IMR-90 (cell line): ENCODE measurements at regions not wholly inside any gene's neighbourhood (a gene's known extent, or its start where the extent isn't known, plus 50 kb on each side); places are given as distances from the start of the nearest gene placed in this dataset.

Source experiments
- ATAC-seq: fragments of 200-7000 bp; cut with Tn5 transposase; 2 replicates; pipeline ENCODE4 v1.9.1; 2020; ENCODE audit warnings: low read depth, mild to moderate bottlenecking, moderate library complexity
- BruUV-seq: library from RNA; stranded (reverse); fragments of 400-500 nt; replicated peaks from 2 replicates; lab custom pipeline; 2021; lab: Mats Ljungman, UMichigan
- CTCF ChIA-PET: fragments of 300-600 bp; formaldehyde crosslinking; extraction: SDS; loops from one replicate; lab custom pipeline; 2021; ENCODE audit warnings: antibody characterized with exemption; lab: Yijun Ruan, JAX
- POLR2A ChIA-PET: fragments of 300-600 bp; sonication (Branson Sonifier 250); formaldehyde crosslinking; loops from one replicate; lab custom pipeline; 2022; ENCODE audit warnings: antibody characterized with exemption; ENCODE audit not compliant: unreplicated experiment; lab: Charles Lee
- DNase-seq: peaks from one replicate; pipeline ENCODE4 v3.0.0; 2013
- H2AFZ ChIP-seq: replicated peaks from 2 replicates; pipeline ENCODE3; 2013; ENCODE audit warnings: low read length, mild to moderate bottlenecking; ENCODE audit not compliant: poor library complexity
- H2AK5ac ChIP-seq: 2 replicates; pipeline ENCODE4 v1.6.1; 2013; ENCODE audit warnings: low read depth, low read length, inconsistent platforms
- H2AK9ac ChIP-seq: replicated peaks from 2 replicates; pipeline ENCODE3; 2013; ENCODE audit warnings: mild to moderate bottlenecking, low read depth, low read length, moderate library complexity; ENCODE audit not compliant: poor library complexity
- H2BK120ac ChIP-seq: 2 replicates; pipeline ENCODE4 v1.6.1; 2013; ENCODE audit warnings: low read depth, low read length, inconsistent platforms
- H2BK15ac ChIP-seq: 3 replicates; pipeline ENCODE4 v1.6.1; 2013; ENCODE audit warnings: low read depth, low read length, inconsistent platforms
- H2BK20ac ChIP-seq: 2 replicates; pipeline ENCODE4 v1.6.1; 2013; ENCODE audit warnings: low read depth, mild to moderate bottlenecking, inconsistent platforms, low read length, moderate library complexity
- H2BK5ac ChIP-seq: 2 replicates; pipeline ENCODE4 v1.6.1; 2013; ENCODE audit warnings: mild to moderate bottlenecking, low read depth, low read length, inconsistent platforms; ENCODE audit not compliant: poor library complexity, severe bottlenecking
- H3K14ac ChIP-seq: replicated peaks from 2 replicates; pipeline ENCODE4 v1.6.1; 2013; ENCODE audit warnings: low read depth, low read length, inconsistent platforms
- H3K18ac ChIP-seq: 2 replicates; pipeline ENCODE4 v1.6.1; 2013; ENCODE audit warnings: low read depth, low read length, control low read depth
- H3K23ac ChIP-seq: 2 replicates; pipeline ENCODE4 v1.6.1; 2013; ENCODE audit warnings: low read depth, low read length, inconsistent platforms
- H3K27ac ChIP-seq: 2 replicates; pipeline ENCODE4 v1.5.1; 2013; ENCODE audit warnings: mild to moderate bottlenecking, control low read depth, low read length; ENCODE audit not compliant: insufficient read depth
- H3K27me3 ChIP-seq: 2 replicates; pipeline ENCODE4 v1.6.1; 2013; ENCODE audit warnings: low read length; ENCODE audit not compliant: control insufficient read depth, insufficient read depth
- H3K36me3 ChIP-seq: 2 replicates; pipeline ENCODE4 v1.6.1; 2013; ENCODE audit warnings: low read length, mixed read lengths; ENCODE audit not compliant: control insufficient read depth, insufficient read depth
- H3K4ac ChIP-seq: 2 replicates; pipeline ENCODE4 v1.6.1; 2013; ENCODE audit warnings: low read depth, low read length, inconsistent platforms
- H3K4me1 ChIP-seq: 2 replicates; pipeline ENCODE4 v1.6.1; 2013; ENCODE audit warnings: low read length, mixed read lengths; ENCODE audit not compliant: control insufficient read depth, insufficient read depth
- H3K4me2 ChIP-seq: 2 replicates; pipeline ENCODE4 v1.6.1; 2013; ENCODE audit warnings: low read depth, mild to moderate bottlenecking, control low read depth, low read length, moderate library complexity
- H3K4me3 ChIP-seq: 2 replicates; pipeline ENCODE4 v1.5.1; 2013; ENCODE audit warnings: low read depth, mild to moderate bottlenecking, control low read depth, low read length, moderate library complexity; ENCODE audit not compliant: insufficient read depth
- H3K56ac ChIP-seq: 2 replicates; pipeline ENCODE4 v1.6.1; 2013; ENCODE audit warnings: low read length, inconsistent platforms; ENCODE audit not compliant: insufficient read depth; ENCODE audit errors: extremely low read depth
- H3K79me1 ChIP-seq, 2 experiments: 2 replicates each; pipeline ENCODE4 v1.6.1; 2013; ENCODE audit warnings: low read length in 2 of 2, inconsistent platforms in 1 of 2, low read depth in 1 of 2
- H3K9ac ChIP-seq: 2 replicates; pipeline ENCODE4 v1.6.1; 2013; ENCODE audit warnings: low read depth, low read length, control low read depth
- H3K9me1 ChIP-seq: 2 replicates; pipeline ENCODE4 v1.6.1; 2013; ENCODE audit warnings: low read length, inconsistent platforms; ENCODE audit not compliant: insufficient read depth
- H3K9me3 ChIP-seq: 2 replicates; pipeline ENCODE4 v1.6.1; 2013; ENCODE audit warnings: low read length; ENCODE audit not compliant: control insufficient read depth, insufficient read depth
- H4K20me1 ChIP-seq: 2 replicates; pipeline ENCODE4 v1.6.1; 2013; ENCODE audit warnings: low read length, inconsistent platforms; ENCODE audit not compliant: insufficient read depth
- H4K5ac ChIP-seq: 2 replicates; pipeline ENCODE4 v1.6.1; 2013; ENCODE audit warnings: mild to moderate bottlenecking, low read depth, low read length, control low read depth
- H4K8ac ChIP-seq, 2 experiments: 2 replicates each; pipeline ENCODE4 v1.6.1; 2013; ENCODE audit warnings: low read depth in 2 of 2, low read length in 2 of 2, control low read depth in 1 of 2, inconsistent platforms in 1 of 2
- H4K91ac ChIP-seq: 2 replicates; pipeline ENCODE4 v1.6.1; 2013; ENCODE audit warnings: low read depth, low read length, inconsistent platforms; ENCODE audit not compliant: insufficient read depth
- NFE2L2 ChIP-seq: fragments of 150-350 bp; IDR thresholded peaks from 2 replicates; pipeline ENCODE4 v1.6.1; 2016; ENCODE audit warnings: low read depth, mild to moderate bottlenecking, low read length
- WGBS, 2 experiments: methylation state at CpG; one replicate each; pipeline versions ENCODE4 v1.1.5 to v1.1.7; 2013; ENCODE audit warnings: missing lambda C conversion rate in 2 of 2; ENCODE audit not compliant: insufficient read length in 1 of 2; ENCODE audit errors: extremely low coverage in 2 of 2; 5-methylcytosine and 5-hydroxymethylcytosine counted together
- dilution Hi-C: fragments of 300-500 bp; cut with HindIII; formaldehyde crosslinking; loops from one replicate; pipeline ENCODE4 v1.14.3; 2018; ENCODE audit warnings: low sequenced_read_pairs; ENCODE audit not compliant: unreplicated experiment
- in situ Hi-C: fragments of 300-500 bp; cut with MboI; formaldehyde crosslinking; loops from 3 replicates; pipeline ENCODE4 v1.14.3; 2019; ENCODE audit warnings: low sequenced_read_pairs, inconsistent platforms, mixed read lengths
- intact Hi-C: fragments of 100-400 bp; cut with micrococcal nuclease; formaldehyde crosslinking; loops from 2 replicates; pipeline ENCODE4 v1.10.0; 2022

GRCh38 chr5:167897371-167897770, 394.1 kb upstream of the WWC1 start:
- CTCF ChIA-PET, result no interaction called here
- BruUV-seq, result no TSS peak
- TF ChIP-seq NFE2L2, result no peak
- H3K14ac ChIP-seq, result no peak overlapping the region
- H3K4me2 ChIP-seq, result no peak overlapping the region
- no peak overlapping the region for H2AFZ ChIP-seq
- H3K36me3 ChIP-seq, result no peaks in the 10 kb centered on the region
- H3K18ac ChIP-seq, result no peak overlapping the region
- H3K27ac ChIP-seq, result no peak overlapping the region
- no peak overlapping the region for H3K9ac ChIP-seq
- H3K4me3 ChIP-seq, result no peak overlapping the region
- dilution Hi-C loops (no loop called here), in situ Hi-C loops (no loop called here), intact Hi-C loops (loop anchor here (1.0 kb wide), 1 partner anchor 100 kb away; no protein-coding TSS in a partner anchor)
- no peaks in the 10 kb centered on the region for H4K20me1 ChIP-seq
- ATAC-seq, result no peak
- H2BK15ac ChIP-seq, result no peak overlapping the region
- no peak overlapping the region for H2AK9ac ChIP-seq
- no peak overlapping the region for H3K4ac ChIP-seq
- POLR2A ChIA-PET, result interaction anchor here (0.6 kb wide), 1 partner anchor 591 kb away, joined by 6 read pairs; no protein-coding TSS in a partner anchor
- DNase-seq, result no peak
- no peaks in the 10 kb centered on the region; the same call in 1 of the 2 replicates for H3K27me3 ChIP-seq
- no peak overlapping the region for H4K8ac ChIP-seq
- H3K4me1 ChIP-seq, result no peaks in the 10 kb centered on the region; the same call in 1 of the 2 replicates
- H3K9me3 ChIP-seq, result no peaks in the 10 kb centered on the region; the same call in 1 of the 2 replicates
- H3K56ac ChIP-seq, result no peak overlapping the region
- H3K9me1 ChIP-seq, result no peaks in the 10 kb centered on the region
- H3K23ac ChIP-seq, result no peak overlapping the region
- no peak overlapping the region for H4K91ac ChIP-seq
- H3K79me1 ChIP-seq, result no peaks in the 10 kb centered on the region
- H2BK20ac ChIP-seq, result no peak overlapping the region
- H4K5ac ChIP-seq, result no peak overlapping the region
- WGBS, 2 experiments, result no CpG with 5 or more reads among the region's 1 CpG
- H2BK5ac ChIP-seq, result no peak overlapping the region
- H2BK120ac ChIP-seq, result no peak overlapping the region
- H2AK5ac ChIP-seq, result no peak overlapping the region
